Psoas muscle (tissue), 7 donors: ENCODE measurements at regions not wholly inside any gene's neighbourhood (a gene's known extent, or its start where the extent isn't known, plus 50 kb on each side); places are given as distances from the start of the nearest gene placed in this dataset.

Experiments used
- ATAC-seq, 4 donors: fragments of 200-7000 bp; cut with Tn5 transposase; one replicate each; pipeline ENCODE4 v1.9.1; 2020; ENCODE audit warnings: moderate library complexity in 3 of 4, mild to moderate bottlenecking in 2 of 4
- DNase-seq, 2 donors: peaks; one replicate each; pipeline ENCODE4 v3.0.0-alpha.2; 2020
- H3K27ac ChIP-seq: fragments of 200-600 bp; one replicate; pipeline ENCODE4 v1.8.0; 2022
- H3K27me3 ChIP-seq, 3 donors: fragments of 200-600 bp in 1 of 3; one replicate each; pipeline versions ENCODE4 v1.6.1 to v1.8.0; 2013 to 2022; ENCODE audit warnings: low read length in 2 of 3, mild to moderate bottlenecking in 2 of 3, moderate library complexity in 1 of 3; ENCODE audit not compliant: insufficient read depth in 3 of 3
- H3K36me3 ChIP-seq, 2 donors: fragments of 200-600 bp in 1 of 2; one replicate each; pipeline versions ENCODE4 v1.6.1 to v1.8.0; 2013 to 2022; ENCODE audit warnings: low read depth in 1 of 2, mild to moderate bottlenecking in 1 of 2, moderate library complexity in 1 of 2; ENCODE audit not compliant: insufficient read depth in 1 of 2
- H3K4me1 ChIP-seq: fragments of 200-600 bp; one replicate; pipeline ENCODE4 v1.8.0; 2022
- H3K4me3 ChIP-seq: fragments of 200-600 bp; one replicate; pipeline ENCODE4 v1.8.0; 2022; ENCODE audit warnings: mild to moderate bottlenecking
- H3K9me3 ChIP-seq: fragments of 200-600 bp; one replicate; pipeline ENCODE4 v1.8.0; 2022
- WGBS, 3 donors: extraction: QIAGEN DNeasy Blood & Tissue Kit; methylation state at CpG; one replicate each; pipeline versions ENCODE4 v1.1.6 to v1.1.7; 2013; 5-methylcytosine and 5-hydroxymethylcytosine counted together
- intact Hi-C, 2 donors: fragments of 100-400 bp; cut with DNase I; formaldehyde crosslinking; loops; one replicate each; pipeline versions ENCODE4 v1.11.0 to v1.14.2; 2022
- TF ChIP-seq, protein P1 (sequence below): fragments of 200-600 bp; IDR thresholded peaks from one replicate; pipeline ENCODE4 v1.8.0; 2022; ENCODE audit warnings: antibody characterized with exemption
- donor health status: healthy with polysubstance abuse.
- donor health status: DM: no; HTN: no; CAD: no; lungs with moderate emphysema.
- donor health status: Bipolar disorder and iron deficiency.
- donor health status: healthy.
- donor health status: DM: yes; HTN: yes; CAD: no.
- donor health status: DM: no; HTN: no; CAD: no.
- donor health status: DM: yes; HTN: yes; CAD: no.

DNA sequence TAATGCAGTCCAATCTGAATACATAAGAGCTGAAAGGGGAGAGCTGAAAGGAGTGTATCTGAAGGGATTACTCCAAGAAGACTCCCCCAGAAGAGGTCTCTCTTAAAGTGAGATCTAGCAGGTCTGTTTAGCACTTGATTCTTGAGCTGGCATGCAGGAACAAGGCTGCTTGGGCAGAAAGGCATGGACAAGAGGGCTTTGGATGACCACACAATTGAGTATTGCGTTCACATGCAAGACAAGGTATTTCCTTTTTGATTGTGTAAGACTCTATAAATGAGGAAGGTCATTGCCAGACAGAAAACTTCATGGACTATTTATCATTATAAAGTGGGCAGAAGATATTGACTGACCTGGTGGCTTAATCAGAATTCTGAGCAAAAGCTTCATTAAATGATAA lies 145.5 kb upstream of the AFF2 start:
- DNase-seq (no peak), ATAC-seq (no peak)
- Histone ChIP-seq H3K27me3 (no peaks in the 10 kb centered on the region), H3K36me3 (no peaks in the 10 kb centered on the region), H3K9me3 (no peaks in the 10 kb centered on the region), H3K4me3 (no peak overlapping the region), H3K4me1 (no peaks in the 10 kb centered on the region), H3K27ac (no peak overlapping the region)
- intact Hi-C loops, result no loop called here
- 53 to 82% (median 78%) methylated on average over 1 of the region's 1 CpG for WGBS, 3 donors
- TF ChIP-seq, protein P1, sequence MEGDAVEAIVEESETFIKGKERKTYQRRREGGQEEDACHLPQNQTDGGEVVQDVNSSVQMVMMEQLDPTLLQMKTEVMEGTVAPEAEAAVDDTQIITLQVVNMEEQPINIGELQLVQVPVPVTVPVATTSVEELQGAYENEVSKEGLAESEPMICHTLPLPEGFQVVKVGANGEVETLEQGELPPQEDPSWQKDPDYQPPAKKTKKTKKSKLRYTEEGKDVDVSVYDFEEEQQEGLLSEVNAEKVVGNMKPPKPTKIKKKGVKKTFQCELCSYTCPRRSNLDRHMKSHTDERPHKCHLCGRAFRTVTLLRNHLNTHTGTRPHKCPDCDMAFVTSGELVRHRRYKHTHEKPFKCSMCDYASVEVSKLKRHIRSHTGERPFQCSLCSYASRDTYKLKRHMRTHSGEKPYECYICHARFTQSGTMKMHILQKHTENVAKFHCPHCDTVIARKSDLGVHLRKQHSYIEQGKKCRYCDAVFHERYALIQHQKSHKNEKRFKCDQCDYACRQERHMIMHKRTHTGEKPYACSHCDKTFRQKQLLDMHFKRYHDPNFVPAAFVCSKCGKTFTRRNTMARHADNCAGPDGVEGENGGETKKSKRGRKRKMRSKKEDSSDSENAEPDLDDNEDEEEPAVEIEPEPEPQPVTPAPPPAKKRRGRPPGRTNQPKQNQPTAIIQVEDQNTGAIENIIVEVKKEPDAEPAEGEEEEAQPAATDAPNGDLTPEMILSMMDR, result no peak

DNA sequence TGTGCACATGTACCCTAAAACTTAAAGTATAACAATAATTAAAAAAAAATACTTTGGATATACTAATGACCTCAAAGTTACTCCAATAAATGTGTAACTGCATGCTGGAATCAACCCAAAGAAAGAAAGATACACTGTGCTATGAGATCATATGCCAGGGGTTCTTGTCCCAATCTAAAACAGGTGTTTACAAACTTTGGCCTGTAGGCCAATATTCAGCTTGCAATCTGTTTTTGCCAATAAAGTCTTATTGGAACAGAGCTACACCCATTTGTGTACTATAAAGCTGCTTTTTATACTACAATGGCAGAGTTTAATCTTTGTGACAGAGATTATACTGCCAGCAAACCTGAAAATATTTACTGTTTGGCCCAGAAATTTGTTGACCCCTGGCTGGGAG lies 138.8 kb upstream of the AFF2 start:
- H3K36me3 ChIP-seq, result no peaks in the 10 kb centered on the region
- intact Hi-C loops, result no loop called here
- H3K9me3 ChIP-seq, result no peaks in the 10 kb centered on the region
- TF ChIP-seq, protein P1, result no peak
- no peak overlapping the region for H3K4me3 ChIP-seq
- H3K27ac ChIP-seq, result no peak overlapping the region
- DNase-seq (no peak), ATAC-seq (no peak)
- H3K27me3 ChIP-seq, result no peaks in the 10 kb centered on the region
- H3K4me1 ChIP-seq, result no peaks in the 10 kb centered on the region

- intact Hi-C loops, result no loop called here
- Histone ChIP-seq H3K9me3 (no peaks in the 10 kb centered on the region), H3K27ac (no peak overlapping the region), H3K36me3 (no peaks in the 10 kb centered on the region), H3K27me3 (no peaks in the 10 kb centered on the region), H3K4me1 (no peaks in the 10 kb centered on the region), H3K4me3 (no peak overlapping the region)
- TF ChIP-seq, protein P1, result no peak
- 29 to 54% (median 48%) methylated on average over 3 of the region's 3 CpGs for WGBS, 3 donors
- DNase-seq (no peak), ATAC-seq (no peak)
Measured at GRCh38 chrX:148363471-148364235, 136.8 kb upstream of the AFF2 start.

- ATAC-seq (no peak), DNase-seq (no peak)
- H3K27me3 ChIP-seq, result no peaks in the 10 kb centered on the region
- no peaks in the 10 kb centered on the region for H3K9me3 ChIP-seq
- no peaks in the 10 kb centered on the region for H3K4me1 ChIP-seq
- intact Hi-C loops, result no loop called here
- no peaks in the 10 kb centered on the region for H3K36me3 ChIP-seq
- no peak overlapping the region for H3K4me3 ChIP-seq
- WGBS, 3 donors, result 30 to 53% (median 47%) methylated on average over 2 of the region's 2 CpGs
- no peak overlapping the region for H3K27ac ChIP-seq
- TF ChIP-seq, protein P1, result no peak
Measured at GRCh38 chrX:148365233-148365632, 135.2 kb upstream of the AFF2 start.

DNA sequence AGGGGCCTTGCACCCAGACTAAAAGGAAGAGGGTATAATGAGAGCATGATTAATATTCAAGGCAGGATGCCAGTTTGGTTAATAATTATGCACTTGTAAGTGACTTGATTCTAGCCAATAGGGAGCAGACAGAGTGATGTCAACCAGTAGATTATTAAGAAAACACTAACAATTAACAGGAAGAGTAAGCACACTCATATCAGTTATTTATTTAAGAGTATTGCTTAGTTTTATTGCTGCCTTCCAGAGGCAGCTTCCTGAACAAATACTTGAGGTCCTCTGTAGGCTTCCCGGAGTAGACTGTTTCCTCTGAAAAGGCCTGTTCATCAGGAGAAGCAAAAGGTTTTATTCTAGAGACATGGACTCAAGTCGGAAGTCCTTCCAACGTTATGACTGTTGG lies 129.1 kb upstream of the AFF2 start:
- intact Hi-C loops, result no loop called here
- no peak for ATAC-seq
- TF ChIP-seq, protein P1, result no peak
- 59 to 66% (median 65%) methylated on average over 3 of the region's 3 CpGs for WGBS, 3 donors
- Histone ChIP-seq H3K9me3 (peaks cover 11% of the 10 kb centered on the region), H3K4me1 (no peaks in the 10 kb centered on the region), H3K27ac (no peak overlapping the region), H3K36me3 (no peaks in the 10 kb centered on the region), H3K4me3 (no peak overlapping the region), H3K27me3 (no peaks in the 10 kb centered on the region)
- no peak for DNase-seq
